NCI-H2196 treated with DMSO at 0.1 percent for 48 hours (cell line): ENCODE measurements at regions not wholly inside any gene's neighbourhood (a gene's known extent, or its start where the extent isn't known, plus 50 kb on each side); places are given as distances from the start of the nearest gene placed in this dataset.

Experiments
- DNase-seq: peaks from one replicate; lab custom pipeline; 2025; ENCODE audit not compliant: unreplicated experiment; lab: John Stamatoyannopoulos, UW

DNA sequence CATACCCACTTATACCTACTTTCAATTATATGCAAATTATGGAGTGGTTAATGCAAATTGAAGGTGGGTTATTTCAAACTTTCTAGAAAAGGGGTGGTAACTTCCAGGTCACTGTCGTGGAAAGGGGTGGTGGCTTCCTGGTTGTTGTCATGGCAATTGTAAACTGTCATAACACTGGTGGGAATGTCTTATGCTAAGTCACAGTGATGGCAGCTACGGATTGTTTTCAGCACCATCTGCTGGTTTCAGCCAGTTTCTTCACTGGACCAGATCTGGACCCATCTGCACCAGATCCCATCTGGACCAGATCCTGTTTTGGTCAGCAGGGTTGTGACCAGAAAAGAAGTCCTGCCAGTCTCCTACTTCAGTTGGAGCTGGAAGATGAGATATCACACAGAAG is 1469.3 kb downstream of the AACS start:
- DNase-seq, result no peak

- DNase-seq, result no peak
These were observed 1469.7 kb downstream of the AACS start for GRCh38 chr12:126534942-126535341.

DNA sequence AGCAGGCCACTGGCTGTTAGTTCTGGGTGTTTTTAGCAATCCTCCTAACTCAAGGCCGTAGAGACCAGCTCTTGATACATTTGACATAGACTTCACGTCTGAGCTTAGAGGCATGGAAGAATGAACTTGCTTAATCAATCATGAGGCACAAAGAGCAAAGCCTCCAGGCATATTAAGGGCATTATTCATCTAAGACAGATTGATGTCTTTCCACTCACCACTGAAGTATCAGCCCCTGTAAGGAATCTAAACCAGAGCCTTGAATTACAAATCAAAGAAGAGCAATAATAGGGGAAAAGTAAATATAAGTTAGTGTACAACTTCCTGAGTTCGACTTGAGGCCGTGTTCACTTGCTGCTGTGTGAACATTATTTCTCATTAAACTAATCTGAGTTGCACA is 1470.7 kb downstream of the AACS start:
- DNase-seq, result no peak

DNA sequence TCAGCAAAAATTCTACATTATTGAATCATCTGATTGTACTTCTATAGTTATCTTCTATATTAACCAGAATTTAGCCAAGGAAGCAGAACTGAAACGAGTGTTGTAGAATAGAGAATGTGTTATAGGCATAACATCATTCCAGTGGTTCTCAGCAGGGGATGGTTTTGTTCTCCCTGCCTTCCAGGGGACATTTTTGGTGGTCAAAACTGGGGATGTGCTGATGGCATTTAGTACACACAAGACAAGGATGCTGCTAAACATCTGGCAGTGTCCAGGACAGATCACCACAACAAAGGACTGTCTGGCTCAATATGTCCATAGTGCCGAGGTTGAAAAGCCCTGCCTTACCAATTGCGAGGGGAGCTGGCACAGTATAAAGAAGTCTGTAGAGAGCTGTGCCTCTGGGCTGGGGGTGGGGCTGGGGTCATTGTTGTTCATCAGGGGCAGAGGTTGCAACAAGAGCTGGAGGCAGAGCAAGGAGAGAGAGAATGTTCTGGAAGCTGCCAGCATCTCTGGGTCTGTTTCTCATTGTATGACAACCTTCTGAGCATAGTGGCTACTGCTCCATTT is 1472.8 kb downstream of the AACS start:
- no peak for DNase-seq

DNA sequence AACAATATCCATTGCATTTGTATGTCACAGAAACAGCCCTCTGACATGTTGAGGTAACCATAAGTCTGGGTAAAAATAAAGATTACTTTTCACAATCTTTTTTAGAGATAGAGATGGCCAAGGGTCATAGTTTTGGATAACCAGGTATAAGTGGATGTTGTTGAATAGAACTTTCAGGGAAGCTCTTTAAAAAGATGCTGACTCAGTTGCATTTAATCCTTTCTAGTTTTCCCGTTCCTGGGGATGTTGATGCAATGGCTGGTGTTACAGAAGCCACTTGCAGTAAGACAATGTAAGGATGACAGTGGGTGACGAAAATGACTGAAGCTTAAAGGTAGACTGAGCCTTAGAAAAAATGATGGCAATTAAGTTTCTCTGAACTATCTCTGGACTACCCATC is 1473.7 kb downstream of the AACS start:
- no peak for DNase-seq

DNA sequence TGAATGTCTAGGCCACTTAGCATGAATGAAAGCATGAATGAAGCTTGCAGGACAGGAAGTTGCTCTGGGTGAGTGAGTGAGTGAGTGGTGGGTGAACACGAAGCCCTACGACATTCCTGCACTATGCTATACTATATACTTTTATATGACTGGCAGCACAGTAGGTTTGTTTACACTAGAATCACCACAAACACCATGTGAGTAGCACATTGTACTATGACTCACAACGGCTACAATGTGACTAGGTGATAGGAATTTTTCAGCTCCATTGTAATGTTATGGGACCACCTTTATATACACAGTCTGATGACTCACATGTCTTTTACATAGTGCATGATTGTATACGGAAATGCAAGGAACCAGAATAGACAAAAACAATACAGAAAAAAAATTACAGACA is 1480.2 kb downstream of the AACS start:
- no peak for DNase-seq

GRCh38 chr12:126547905-126548304 is 1482.7 kb downstream of the AACS start:
- DNase-seq, result no peak

DNA sequence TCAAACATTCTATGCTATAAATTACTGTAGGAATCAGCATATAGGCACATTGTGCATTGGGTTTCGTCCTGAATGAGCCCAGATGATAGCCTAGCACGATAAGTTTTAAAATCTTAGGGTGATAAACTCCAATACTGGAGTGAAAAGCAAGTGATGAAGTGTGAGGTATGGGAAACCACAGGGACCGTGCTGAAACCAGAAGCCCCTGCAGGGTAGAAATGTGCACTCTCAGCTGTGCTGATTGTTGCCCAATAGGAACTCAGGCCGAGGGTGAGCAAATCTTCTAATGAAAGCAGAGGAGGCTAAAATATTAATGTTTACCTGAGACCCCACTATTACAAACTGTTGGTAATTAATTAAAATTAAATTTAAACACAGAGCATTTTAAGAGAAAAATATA is 1486.6 kb downstream of the AACS start:
- no peak for DNase-seq

GRCh38 chr12:126554625-126555024 is 1489.4 kb downstream of the AACS start:
- DNase-seq, result no peak

GRCh38 chr12:126557659-126558058 is 1492.4 kb downstream of the AACS start:
- DNase-seq, result no peak

DNA sequence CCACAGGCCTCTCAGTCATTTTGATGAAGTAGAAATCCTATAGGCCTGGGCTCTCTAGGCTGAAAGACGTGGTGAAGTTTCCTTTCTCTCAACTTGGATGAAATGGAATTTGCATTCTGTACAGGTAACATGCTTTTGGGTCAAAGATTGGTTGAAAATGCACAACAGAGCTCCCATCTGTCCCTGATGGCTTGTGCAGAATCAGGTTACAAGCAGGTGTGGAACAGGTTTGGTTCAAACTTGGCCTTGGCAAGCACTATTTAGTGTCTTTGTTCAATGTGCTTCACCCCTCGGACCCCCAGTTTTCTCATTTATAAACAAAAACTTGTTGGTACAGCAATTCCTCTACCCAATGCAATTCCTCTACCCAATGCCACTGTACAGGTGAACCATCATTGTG is 1493.0 kb downstream of the AACS start:
- DNase-seq, result peak; percentile 2

- no peak for DNase-seq
These were observed 1493.6 kb downstream of the AACS start for GRCh38 chr12:126558810-126559209.

DNA sequence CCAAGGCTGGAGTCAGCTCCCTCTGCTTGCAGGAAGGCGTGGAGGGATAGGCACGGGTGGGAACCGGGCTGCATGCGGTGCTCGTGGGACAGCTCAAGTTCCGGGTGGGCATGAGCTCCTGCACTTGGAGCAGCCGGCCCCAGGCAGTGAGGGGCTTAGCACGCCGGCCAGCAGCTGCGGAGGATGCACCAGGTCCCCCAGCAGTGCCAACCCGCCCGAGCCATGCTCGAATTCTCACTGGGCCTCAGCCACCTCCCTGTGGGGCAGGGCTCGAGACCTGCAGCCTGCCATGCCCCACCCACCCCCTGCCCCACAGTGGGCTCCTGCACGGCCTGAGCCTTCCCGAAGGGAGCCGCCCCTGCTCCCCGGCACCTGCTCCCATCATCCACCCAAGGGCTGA is 1501.8 kb downstream of the AACS start:
- DNase-seq, result no peak

- no peak for DNase-seq
These were observed 1504.5 kb downstream of the AACS start for GRCh38 chr12:126569706-126570105.

- DNase-seq, result no peak
These were observed 1505.3 kb downstream of the AACS start for GRCh38 chr12:126570566-126570965.

GRCh38 chr12:126572170-126572569 is 1506.9 kb downstream of the AACS start:
- DNase-seq, result no peak

DNA sequence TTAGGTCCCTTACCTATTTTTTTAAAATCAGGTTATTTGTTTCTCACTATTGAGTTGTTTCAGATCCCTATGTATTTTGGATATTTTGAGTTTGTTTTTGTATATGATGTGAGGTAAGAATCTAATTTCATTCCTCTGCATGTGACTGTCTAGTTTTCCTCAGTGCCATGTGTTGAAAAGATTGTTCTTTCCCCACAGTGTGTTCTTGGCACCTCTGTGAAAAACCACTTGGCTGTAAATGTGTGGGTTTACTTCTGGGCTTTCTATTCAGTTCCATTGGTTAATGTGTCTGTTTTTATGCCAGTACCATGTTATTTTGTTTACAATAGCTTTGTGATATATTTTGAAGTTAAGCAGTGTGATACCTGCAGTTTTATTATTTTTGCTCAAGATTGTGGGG is 1516.4 kb downstream of the AACS start:
- no peak for DNase-seq

GRCh38 chr12:126582231-126582630 is 1517.0 kb downstream of the AACS start:
- DNase-seq, result peak; percentile 8

- no peak for DNase-seq
These were observed 1523.5 kb downstream of the AACS start for GRCh38 chr12:126588586-126589249.

DNA sequence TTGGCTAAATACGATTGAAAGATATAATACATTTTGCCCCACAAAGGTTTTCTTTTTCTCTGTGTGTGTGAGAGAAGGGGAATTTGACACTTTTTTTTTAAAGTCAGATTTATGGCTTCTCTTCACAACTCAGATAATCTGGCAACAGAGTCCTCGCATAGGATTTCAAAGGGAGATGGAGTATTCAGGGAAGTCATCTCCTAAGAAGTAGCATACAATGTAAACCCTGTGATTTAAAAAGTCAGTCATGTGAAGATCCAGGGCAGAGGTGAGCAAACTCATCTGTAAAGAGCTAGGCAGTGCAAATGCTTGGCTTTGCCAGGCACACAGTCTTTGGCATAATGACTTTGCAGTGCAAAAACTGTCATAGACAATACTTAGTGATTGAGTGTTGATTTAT is 1526.3 kb downstream of the AACS start:
- no peak for DNase-seq

DNA sequence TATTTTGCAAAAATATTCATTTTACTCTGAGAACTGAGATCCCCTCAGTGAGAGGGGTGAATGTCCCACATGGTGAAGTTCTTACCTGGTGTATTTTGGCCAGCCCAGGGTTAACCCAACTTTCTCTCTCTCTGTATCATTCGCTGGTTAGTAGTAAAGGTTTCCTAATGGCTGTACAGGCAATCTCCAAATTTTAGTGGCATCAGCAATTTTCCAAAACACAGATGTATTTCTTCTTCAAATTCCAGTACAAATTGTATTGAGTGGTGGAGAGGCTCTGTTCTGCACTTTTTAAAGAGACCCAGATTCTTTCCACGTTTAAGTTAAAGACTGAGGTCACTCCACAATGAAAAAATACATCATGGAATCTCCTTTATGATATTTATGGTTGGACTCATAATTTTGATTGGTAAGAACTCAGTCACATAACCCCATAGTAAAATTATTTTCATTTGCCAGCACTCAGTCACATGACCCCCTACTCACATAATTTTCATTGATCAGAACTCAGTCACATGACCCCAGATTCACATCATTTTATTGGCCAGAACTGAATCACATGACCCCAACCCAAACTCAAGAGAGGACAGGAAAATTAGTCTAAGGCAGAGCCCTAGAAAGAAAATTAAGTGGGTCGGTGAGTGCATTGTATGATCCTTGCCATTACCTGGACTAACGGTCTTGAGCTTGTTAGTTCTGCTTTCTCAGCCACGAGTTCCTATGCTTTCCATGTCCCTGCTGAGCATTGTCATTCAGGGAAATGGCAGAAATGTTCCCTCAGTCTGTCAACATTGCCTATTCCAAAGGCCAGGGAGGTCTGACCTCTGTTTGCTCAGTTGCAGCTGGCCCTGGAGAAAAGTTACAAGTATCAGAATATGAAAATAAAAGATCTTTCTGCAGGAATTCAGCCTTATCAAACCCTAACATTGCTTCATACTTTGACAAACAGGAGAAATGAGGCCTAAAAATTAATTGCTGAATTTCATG is 1536.2 kb downstream of the AACS start:
- no peak for DNase-seq

DNA sequence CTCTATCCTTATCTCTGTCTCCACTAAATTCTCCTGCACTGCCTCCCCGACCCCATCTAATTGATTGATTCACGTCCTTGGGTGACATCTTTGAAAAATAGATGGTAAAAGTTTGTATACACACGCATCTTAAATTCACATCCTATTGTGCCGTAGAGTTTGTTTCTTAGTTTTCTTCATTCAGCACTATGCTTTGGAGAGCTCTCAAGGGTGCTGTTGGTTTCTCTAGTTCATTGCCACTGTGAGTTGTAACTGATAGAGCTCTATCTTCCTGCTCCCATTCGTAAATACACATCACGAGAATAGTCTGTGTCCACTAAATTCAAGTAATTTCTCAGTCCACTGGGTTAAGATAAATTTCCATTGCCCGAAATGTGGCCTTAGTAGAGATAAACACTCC is 1537.4 kb downstream of the AACS start:
- DNase-seq, result no peak
